Astrocyte of the spinal cord (primary cell): ENCODE measurements at regions not wholly inside any gene's neighbourhood (a gene's known extent, or its start where the extent isn't known, plus 50 kb on each side); places are given as distances from the start of the nearest gene placed in this dataset.

Source experiments
- DNase-seq: peaks from one replicate; pipeline ENCODE4 v3.0.0; 2011; ENCODE audit warnings: low read depth, low spot score
- H3K4me3 ChIP-seq: 2 replicates; pipeline ENCODE4 v1.5.1; 2011; ENCODE audit warnings: low read depth, mild to moderate bottlenecking, low read length, moderate library complexity
- in situ Hi-C: cut with HindIII; loops from 2 replicates; pipeline ENCODE4 v1.10.0; 2017; ENCODE audit warnings: low sequenced_read_pairs
- TF ChIP-seq, protein P1 (sequence below): IDR thresholded peaks from 2 replicates; pipeline ENCODE4 v1.5.1; 2012; ENCODE audit warnings: low read depth, mild to moderate bottlenecking, low read length, inconsistent platforms

DNA sequence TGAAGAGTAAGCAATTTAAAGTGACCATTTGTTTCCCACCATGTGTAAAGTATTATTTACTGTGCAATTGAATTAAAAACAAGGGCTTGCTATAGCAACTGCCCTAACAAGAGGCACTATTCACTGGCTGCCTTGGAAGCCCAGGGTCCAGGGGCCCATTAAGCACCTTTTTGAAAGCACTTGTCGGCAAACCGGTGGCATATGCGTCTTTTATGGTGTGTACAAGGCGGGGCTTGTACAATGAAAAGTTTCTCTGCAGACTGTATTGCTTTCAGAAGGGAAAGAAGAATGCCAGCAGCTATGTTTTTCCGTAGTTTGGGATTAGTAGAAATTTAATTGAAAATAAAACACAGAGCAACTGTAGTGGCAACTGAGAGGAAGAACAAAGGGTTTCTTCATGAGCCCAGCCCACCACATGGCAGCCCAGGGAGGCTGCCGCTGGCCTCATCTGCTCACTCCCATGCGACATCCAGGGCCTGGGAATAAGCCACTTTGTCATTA lies 279.5 kb upstream of the PARD3B start:
- H3K4me3 ChIP-seq, result no peak overlapping the region
- TF ChIP-seq, protein P1, sequence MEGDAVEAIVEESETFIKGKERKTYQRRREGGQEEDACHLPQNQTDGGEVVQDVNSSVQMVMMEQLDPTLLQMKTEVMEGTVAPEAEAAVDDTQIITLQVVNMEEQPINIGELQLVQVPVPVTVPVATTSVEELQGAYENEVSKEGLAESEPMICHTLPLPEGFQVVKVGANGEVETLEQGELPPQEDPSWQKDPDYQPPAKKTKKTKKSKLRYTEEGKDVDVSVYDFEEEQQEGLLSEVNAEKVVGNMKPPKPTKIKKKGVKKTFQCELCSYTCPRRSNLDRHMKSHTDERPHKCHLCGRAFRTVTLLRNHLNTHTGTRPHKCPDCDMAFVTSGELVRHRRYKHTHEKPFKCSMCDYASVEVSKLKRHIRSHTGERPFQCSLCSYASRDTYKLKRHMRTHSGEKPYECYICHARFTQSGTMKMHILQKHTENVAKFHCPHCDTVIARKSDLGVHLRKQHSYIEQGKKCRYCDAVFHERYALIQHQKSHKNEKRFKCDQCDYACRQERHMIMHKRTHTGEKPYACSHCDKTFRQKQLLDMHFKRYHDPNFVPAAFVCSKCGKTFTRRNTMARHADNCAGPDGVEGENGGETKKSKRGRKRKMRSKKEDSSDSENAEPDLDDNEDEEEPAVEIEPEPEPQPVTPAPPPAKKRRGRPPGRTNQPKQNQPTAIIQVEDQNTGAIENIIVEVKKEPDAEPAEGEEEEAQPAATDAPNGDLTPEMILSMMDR, result no peak
- in situ Hi-C loops, result no loop called here
- DNase-seq, result no peak

DNA sequence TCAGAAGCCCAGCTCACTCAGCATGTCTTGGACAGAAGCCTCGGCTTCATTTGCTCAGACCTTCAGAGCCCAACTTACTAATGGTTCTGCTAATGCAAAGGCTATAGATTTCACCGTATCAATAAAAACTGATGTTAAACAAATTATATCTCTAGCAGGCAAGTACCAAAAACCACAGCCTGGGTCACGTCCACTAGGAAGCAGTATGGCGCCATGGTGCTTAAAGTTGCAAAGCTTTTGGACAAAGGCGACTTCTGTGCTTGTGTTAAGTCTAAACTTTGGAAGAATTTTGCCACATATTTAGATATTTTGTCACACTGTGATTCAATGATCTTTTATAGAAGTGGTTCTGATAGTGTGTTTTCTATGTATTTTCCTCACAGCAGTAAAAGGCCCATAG lies 276.8 kb upstream of the PARD3B start:
- no peak for DNase-seq
- TF ChIP-seq, protein P1, result no peak
- in situ Hi-C loops, result no loop called here

DNA sequence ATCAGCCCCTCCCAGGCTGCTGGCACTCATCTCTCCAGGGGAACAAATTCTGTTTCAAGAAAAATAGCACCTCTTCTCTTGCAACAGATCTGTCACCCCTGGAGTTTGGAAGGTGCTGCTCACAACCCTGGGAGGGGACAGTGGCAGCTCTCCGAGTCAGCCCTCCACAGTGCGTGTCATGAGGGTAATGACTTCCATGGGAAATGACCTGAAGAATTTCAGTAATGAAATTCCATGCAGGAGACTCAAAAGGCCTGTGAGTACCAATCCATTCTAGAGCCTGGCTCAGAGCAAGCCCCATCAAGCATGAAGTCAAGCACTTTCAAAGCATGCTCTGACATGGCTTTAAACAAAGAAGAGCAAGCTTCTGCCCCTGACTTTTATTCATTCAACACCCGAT lies 276.3 kb upstream of the PARD3B start:
- in situ Hi-C loops, result no loop called here

More for the DNA sequence above, 276.8 kb upstream of the PARD3B start:
- H3K4me3 ChIP-seq, result no peak overlapping the region

DNA sequence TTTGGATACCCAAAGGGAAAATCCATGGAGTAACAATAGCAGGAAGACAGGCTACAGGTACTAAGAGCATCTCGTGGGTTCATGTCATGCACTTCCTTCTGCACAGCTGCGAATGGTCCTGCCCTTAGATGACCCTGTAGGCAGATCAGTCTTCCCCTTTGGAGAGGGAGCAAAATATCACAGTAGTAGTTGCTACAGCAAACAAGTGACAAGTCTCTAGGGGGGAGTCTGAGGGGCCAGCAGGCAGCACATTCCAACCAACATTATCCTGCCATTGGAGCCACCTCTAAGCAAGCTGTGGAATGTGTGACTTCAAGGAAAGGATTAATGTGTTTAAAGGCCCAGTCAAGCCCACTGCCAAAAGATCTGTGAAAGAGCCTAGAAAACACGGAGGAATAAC lies 273.2 kb upstream of the PARD3B start:
- in situ Hi-C loops, result no loop called here
- TF ChIP-seq, protein P1, result no peak
- no peak overlapping the region for H3K4me3 ChIP-seq
- no peak for DNase-seq

More for the DNA sequence above, 276.3 kb upstream of the PARD3B start:
- TF ChIP-seq, protein P1, result no peak
- no peak overlapping the region for H3K4me3 ChIP-seq
- DNase-seq, result no peak

GRCh38 chr2:204272610-204273287 lies 272.5 kb upstream of the PARD3B start:
- TF ChIP-seq, protein P1, result no peak
- H3K4me3 ChIP-seq, result no peak overlapping the region
- DNase-seq, result no peak
- in situ Hi-C loops, result no loop called here

GRCh38 chr2:204274429-204274828 lies 270.8 kb upstream of the PARD3B start:
- in situ Hi-C loops, result no loop called here

More at GRCh38 chr2:204274429-204274828, 270.8 kb upstream of the PARD3B start:
- TF ChIP-seq, protein P1, result no peak
- no peak overlapping the region for H3K4me3 ChIP-seq
- DNase-seq, result no peak
